Adrenal gland (tissue), 5 donors: ENCODE measurements at regions not wholly inside any gene's neighbourhood (a gene's known extent, or its start where the extent isn't known, plus 50 kb on each side); places are given as distances from the start of the nearest gene placed in this dataset.

ENCODE experiments used
- CTCF ChIP-seq, 6 experiments: fragments of 450-650 bp in 4 of 6; fragments of 200-600 bp in 2 of 6; sonication (generic) in 1 of 6; IDR thresholded peaks; 1 replicate in 5 of 6; 2 replicates in 1 of 6; pipeline versions ENCODE4 v1.5.1 to v1.8.0; 2016 to 2021; ENCODE audit warnings: antibody characterized with exemption in 6 of 6, mild to moderate bottlenecking in 2 of 6, moderate library complexity in 1 of 6
- POLR2A ChIP-seq, 2 donors: fragments of 450-650 bp; IDR thresholded peaks; one replicate each; pipeline ENCODE4 v1.6.1; 2017; ENCODE audit warnings: antibody characterized with exemption in 2 of 2, mild to moderate bottlenecking in 2 of 2, moderate library complexity in 1 of 2
- donor health status: DM: no; HTN: no; CAD: no.

DNA sequence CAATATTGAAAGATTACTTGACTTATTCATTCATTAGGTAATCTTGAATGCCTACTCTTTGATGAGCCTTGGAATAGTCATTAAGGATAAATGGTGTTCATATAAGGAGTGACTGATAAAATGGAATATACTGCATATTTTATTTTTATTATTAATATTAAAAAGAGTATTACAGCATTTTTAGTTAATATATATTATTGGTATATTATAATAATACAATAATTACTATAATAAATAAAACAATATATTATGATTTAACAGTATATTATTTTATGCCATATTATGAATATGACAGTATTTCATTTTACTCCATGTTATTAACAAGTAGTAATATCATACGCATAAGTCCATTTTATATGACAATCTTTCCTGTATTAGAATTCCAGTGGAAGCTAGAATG, 490.8 kb upstream of the NFIA start:
- TF ChIP-seq POLR2A (IDR thresholded peaks at IDR 0.05) (no peak), CTCF (IDR thresholded peaks at IDR 0.05) (no peak)
